Cardiac fibroblast (primary cell): ENCODE measurements at regions not wholly inside any gene's neighbourhood (a gene's known extent, or its start where the extent isn't known, plus 50 kb on each side); places are given as distances from the start of the nearest gene placed in this dataset.

Experiments
- DNase-seq, 2 donors: peaks; one replicate each; pipeline versions ENCODE4 v3.0.0 to v3.0.0-alpha.2; 2010; ENCODE audit warnings: low read depth in 2 of 2
- H3K4me3 ChIP-seq, 2 donors: replicated peaks in 1 of 2; 1 replicate in 1 of 2; 2 replicates in 1 of 2; pipeline ENCODE4 v1.5.1; 2011; ENCODE audit warnings: low read depth in 2 of 2, low read length in 2 of 2, mild to moderate bottlenecking in 2 of 2, moderate library complexity in 1 of 2
- CTCF ChIP-seq: IDR thresholded peaks from one replicate; pipeline ENCODE4 v1.5.1; 2011; ENCODE audit warnings: low read depth, mild to moderate bottlenecking, low read length, inconsistent platforms

GRCh38 chr1:193355178-193355577 lies 168.8 kb upstream of the B3GALT2 start:
- H3K4me3 ChIP-seq, result no peak overlapping the region
- peak; percentile 24 to 39 for DNase-seq
- TF ChIP-seq CTCF, result no peak

- TF ChIP-seq CTCF, result no peak
- DNase-seq, result no peak
- no peak overlapping the region for H3K4me3 ChIP-seq
These were observed 162.5 kb upstream of the B3GALT2 start for GRCh38 chr1:193348769-193349535.

GRCh38 chr1:193348091-193348768 lies 161.8 kb upstream of the B3GALT2 start:
- H3K4me3 ChIP-seq, result no peak overlapping the region
- TF ChIP-seq CTCF, result no peak
- DNase-seq, result peak in 1 of 2 donors; percentile 51

GRCh38 chr1:193346085-193346484 lies 159.7 kb upstream of the B3GALT2 start:
- H3K4me3 ChIP-seq, result no peak overlapping the region
- no peak for TF ChIP-seq CTCF
- DNase-seq, result no peak

GRCh38 chr1:193342811-193343210 lies 156.4 kb upstream of the B3GALT2 start:
- no peak for TF ChIP-seq CTCF

GRCh38 chr1:193340331-193340730 lies 153.9 kb upstream of the B3GALT2 start:
- H3K4me3 ChIP-seq, result no peak overlapping the region
- no peak for TF ChIP-seq CTCF
- no peak for DNase-seq

More at GRCh38 chr1:193342811-193343210, 156.4 kb upstream of the B3GALT2 start:
- no peak for DNase-seq
- H3K4me3 ChIP-seq, result no peak overlapping the region
